GM19043 (cell line): ENCODE measurements at regions not wholly inside any gene's neighbourhood (a gene's known extent, or its start where the extent isn't known, plus 50 kb on each side); places are given as distances from the start of the nearest gene placed in this dataset.
A peak's percentile ranks its signal among the peaks of the same experiment; 100 is the strongest.
"Not testable (repeated sequence)": the region's sequence is repeated elsewhere in the genome, so short reads cannot be mapped to it uniquely, and the experiment has no call there.

ENCODE experiments used
- ATAC-seq: cut with Tn5 transposase; IDR thresholded peaks from one replicate; pipeline ENCODE4 v1.9.1; 2021; ENCODE audit warnings: low read depth; ENCODE audit not compliant: unreplicated experiment

- not testable (repeated sequence) for ATAC-seq
Measured at GRCh38 chr4:77300996-77301395, 144.0 kb downstream of the CCNG2 start.

- ATAC-seq = no peak
Measured at GRCh38 chr4:77305766-77306165, 148.8 kb downstream of the CCNG2 start.

GRCh38 chr4:77306496-77306895 lies 149.5 kb downstream of the CCNG2 start:
- no peak for ATAC-seq

GRCh38 chr4:77308843-77309242 lies 151.8 kb downstream of the CCNG2 start:
- ATAC-seq = peak; percentile 55

GRCh38 chr4:77309496-77309895 lies 152.5 kb downstream of the CCNG2 start:
- ATAC-seq = no peak

GRCh38 chr4:77310931-77311330 lies 153.9 kb downstream of the CCNG2 start:
- ATAC-seq = no peak

GRCh38 chr4:77314697-77315096 lies 157.7 kb downstream of the CCNG2 start:
- ATAC-seq = no peak

- ATAC-seq = no peak
Measured at GRCh38 chr4:77327151-77327550, 170.1 kb downstream of the CCNG2 start.

- no peak for ATAC-seq
Measured at GRCh38 chr4:77332696-77333270, 175.8 kb downstream of the CCNG2 start.

GRCh38 chr4:77336411-77337142 lies 179.6 kb downstream of the CCNG2 start:
- no peak for ATAC-seq

GRCh38 chr4:77342170-77342810 lies 185.3 kb downstream of the CCNG2 start:
- no peak for ATAC-seq

- no peak for ATAC-seq
Measured at GRCh38 chr4:77344001-77344400, 187.0 kb downstream of the CCNG2 start.

- no peak for ATAC-seq
Measured at GRCh38 chr4:77344784-77345183, 187.8 kb downstream of the CCNG2 start.

GRCh38 chr4:77347351-77347966 lies 190.5 kb downstream of the CCNG2 start:
- no peak for ATAC-seq

GRCh38 chr4:77348815-77349214 lies 191.8 kb downstream of the CCNG2 start:
- ATAC-seq = no peak

- no peak for ATAC-seq
Measured at GRCh38 chr4:77349364-77349763, 192.4 kb downstream of the CCNG2 start.

- no peak for ATAC-seq
Measured at GRCh38 chr4:77349796-77350195, 192.8 kb downstream of the CCNG2 start.

- no peak for ATAC-seq
Measured at GRCh38 chr4:77352192-77352591, 195.2 kb downstream of the CCNG2 start.

- peak; percentile 57 for ATAC-seq
Measured at GRCh38 chr4:77353724-77354315, 196.8 kb downstream of the CCNG2 start.

GRCh38 chr4:77354550-77354949 lies 197.5 kb downstream of the CCNG2 start:
- no peak for ATAC-seq

GRCh38 chr4:77355731-77356130 lies 198.7 kb downstream of the CCNG2 start:
- ATAC-seq = no peak
